KMS-11 (cell line): ENCODE measurements at regions not wholly inside any gene's neighbourhood (a gene's known extent, or its start where the extent isn't known, plus 50 kb on each side); places are given as distances from the start of the nearest gene placed in this dataset.

Experiments used
- H2AFZ ChIP-seq: fragments of 200-600 bp; sonication (generic); 2 replicates; pipeline ENCODE4 v1.6.1; 2016; ENCODE audit warnings: antibody characterized with exemption, mixed run types, low read depth
- H3K27ac ChIP-seq: fragments of 200-600 bp; sonication (generic); 2 replicates; pipeline ENCODE4 v1.6.1; 2016; ENCODE audit warnings: mild to moderate bottlenecking, mixed run types
- H3K27me3 ChIP-seq: fragments of 200-600 bp; sonication (generic); 2 replicates; pipeline ENCODE4 v1.6.1; 2017; ENCODE audit warnings: mild to moderate bottlenecking, low read depth, mixed run types, moderate library complexity; ENCODE audit not compliant: insufficient read depth
- H3K36me3 ChIP-seq: fragments of 200-600 bp; sonication (generic); 2 replicates; pipeline ENCODE4 v1.6.1; 2017; ENCODE audit warnings: mild to moderate bottlenecking, mixed run types; ENCODE audit not compliant: insufficient read depth
- H3K4me1 ChIP-seq: fragments of 200-600 bp; sonication (generic); 2 replicates; pipeline ENCODE4 v1.6.1; 2016; ENCODE audit warnings: mild to moderate bottlenecking, low read depth, mixed run types; ENCODE audit not compliant: poor library complexity, severe bottlenecking
- H3K4me2 ChIP-seq: fragments of 200-600 bp; sonication (generic); 2 replicates; pipeline ENCODE4 v1.7.0; 2016; ENCODE audit warnings: mild to moderate bottlenecking, mixed run types
- H3K4me3 ChIP-seq: fragments of 200-600 bp; sonication (generic); IDR thresholded peaks from 2 replicates; pipeline ENCODE4 v1.6.1; 2017; ENCODE audit warnings: low read depth, low read length, mixed read lengths; ENCODE audit not compliant: insufficient read depth
- H3K79me2 ChIP-seq: fragments of 200-600 bp; sonication (generic); 2 replicates; pipeline ENCODE4 v1.6.1; 2016; ENCODE audit warnings: low read depth, mixed run types; ENCODE audit not compliant: insufficient read depth
- H3K9ac ChIP-seq: fragments of 200-600 bp; sonication (generic); 2 replicates; pipeline ENCODE4 v1.6.1; 2016; ENCODE audit warnings: mild to moderate bottlenecking, mixed run types
- H4K20me1 ChIP-seq: fragments of 200-600 bp; sonication (generic); 2 replicates; pipeline ENCODE4 v1.6.1; 2016; ENCODE audit warnings: mild to moderate bottlenecking, mixed run types; ENCODE audit not compliant: insufficient read depth
- TF ChIP-seq, protein P1 (sequence below): fragments of 200-600 bp; sonication (generic); conservative IDR thresholded peaks from 2 replicates; pipeline ENCODE4 v1.6.1; 2017; ENCODE audit warnings: low read depth, mild to moderate bottlenecking, antibody characterized with exemption, low read length, moderate library complexity, mixed read lengths

DNA sequence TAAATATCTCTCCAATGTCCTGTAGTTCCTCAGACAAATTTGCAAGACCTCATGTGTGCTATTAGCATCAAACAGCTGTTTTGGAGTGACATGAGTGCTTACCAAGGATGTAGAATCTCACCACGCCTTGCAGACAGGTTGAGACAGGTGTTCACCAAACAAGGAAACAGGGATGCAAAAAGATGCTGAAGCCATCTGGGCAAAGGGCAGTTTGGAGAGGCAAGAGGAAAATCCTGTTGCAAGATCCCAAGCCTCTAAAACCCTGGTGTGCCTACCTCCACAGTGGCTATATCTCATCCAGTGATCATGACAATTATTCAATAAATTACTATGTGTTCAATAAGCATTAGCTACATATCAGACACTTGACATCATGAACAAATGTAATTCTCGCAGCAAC lies 373.7 kb downstream of the SOX9 start:
- Histone ChIP-seq H3K9ac (no peak overlapping the region), H3K4me1 (peaks cover 18% of the 10 kb centered on the region), H2AFZ (no peak overlapping the region), H3K27ac (no peak overlapping the region), H3K4me2 (no peak overlapping the region), H4K20me1 (no peaks in the 10 kb centered on the region), H3K36me3 (no peaks in the 10 kb centered on the region), H3K4me3 (no peak overlapping the region), H3K27me3 (no peaks in the 10 kb centered on the region), H3K79me2 (peaks cover 36% of the 10 kb centered on the region; the same call in 1 of the 2 replicates)
- TF ChIP-seq, protein P1, sequence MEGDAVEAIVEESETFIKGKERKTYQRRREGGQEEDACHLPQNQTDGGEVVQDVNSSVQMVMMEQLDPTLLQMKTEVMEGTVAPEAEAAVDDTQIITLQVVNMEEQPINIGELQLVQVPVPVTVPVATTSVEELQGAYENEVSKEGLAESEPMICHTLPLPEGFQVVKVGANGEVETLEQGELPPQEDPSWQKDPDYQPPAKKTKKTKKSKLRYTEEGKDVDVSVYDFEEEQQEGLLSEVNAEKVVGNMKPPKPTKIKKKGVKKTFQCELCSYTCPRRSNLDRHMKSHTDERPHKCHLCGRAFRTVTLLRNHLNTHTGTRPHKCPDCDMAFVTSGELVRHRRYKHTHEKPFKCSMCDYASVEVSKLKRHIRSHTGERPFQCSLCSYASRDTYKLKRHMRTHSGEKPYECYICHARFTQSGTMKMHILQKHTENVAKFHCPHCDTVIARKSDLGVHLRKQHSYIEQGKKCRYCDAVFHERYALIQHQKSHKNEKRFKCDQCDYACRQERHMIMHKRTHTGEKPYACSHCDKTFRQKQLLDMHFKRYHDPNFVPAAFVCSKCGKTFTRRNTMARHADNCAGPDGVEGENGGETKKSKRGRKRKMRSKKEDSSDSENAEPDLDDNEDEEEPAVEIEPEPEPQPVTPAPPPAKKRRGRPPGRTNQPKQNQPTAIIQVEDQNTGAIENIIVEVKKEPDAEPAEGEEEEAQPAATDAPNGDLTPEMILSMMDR, result no peak

DNA sequence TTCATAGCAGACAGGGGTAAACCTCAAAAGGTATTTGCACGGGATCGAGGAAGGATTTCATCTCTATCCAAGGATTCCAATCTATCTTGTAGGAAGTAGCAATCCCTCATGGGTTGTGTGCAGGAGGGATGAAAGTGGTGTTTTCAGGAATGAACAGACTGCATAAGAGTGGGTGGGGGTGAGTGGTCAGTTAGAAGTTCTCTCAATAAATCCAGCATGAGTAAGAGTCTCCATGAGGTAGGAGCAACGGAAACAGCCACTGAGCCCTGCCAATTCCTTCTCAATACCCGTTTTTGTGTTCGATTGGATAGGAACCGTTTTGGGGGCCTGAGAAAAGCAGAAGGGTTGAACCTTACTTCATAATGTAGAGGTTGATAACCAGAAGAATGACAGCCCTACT lies 375.6 kb downstream of the SOX9 start:
- Histone ChIP-seq H3K36me3 (no peaks in the 10 kb centered on the region), H3K27me3 (no peaks in the 10 kb centered on the region), H3K27ac (no peak overlapping the region), H4K20me1 (no peaks in the 10 kb centered on the region), H3K4me1 (peaks cover 24% of the 10 kb centered on the region), H3K9ac (no peak overlapping the region), H2AFZ (no peak overlapping the region), H3K4me2 (no peak overlapping the region), H3K4me3 (no peak overlapping the region), H3K79me2 (peaks cover 45% of the 10 kb centered on the region; the same call in 1 of the 2 replicates)
- TF ChIP-seq, protein P1, result no peak

DNA sequence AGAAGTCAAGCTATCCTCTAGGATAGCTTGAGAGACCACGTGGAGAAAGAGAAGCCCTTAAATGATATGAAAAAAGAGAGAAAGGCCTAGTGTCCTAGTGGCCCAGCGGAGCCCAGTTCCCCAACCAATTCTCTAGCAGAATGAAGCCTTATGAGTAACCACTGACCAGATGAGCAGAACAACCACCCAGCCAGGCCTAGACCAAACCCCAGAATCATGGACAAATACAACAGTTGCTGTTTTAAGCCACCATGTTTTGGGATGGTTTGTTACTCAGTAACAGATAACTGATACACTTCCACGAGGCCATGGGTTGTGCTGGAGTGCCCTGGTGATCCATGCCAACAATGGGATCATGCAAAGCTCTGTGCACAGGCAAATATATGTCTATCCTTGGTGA lies 377.1 kb downstream of the SOX9 start:
- Histone ChIP-seq H3K27me3 (no peaks in the 10 kb centered on the region), H2AFZ (no peak overlapping the region), H3K4me2 (no peak overlapping the region), H3K27ac (no peak overlapping the region), H4K20me1 (no peaks in the 10 kb centered on the region), H3K4me1 (peaks cover 24% of the 10 kb centered on the region), H3K4me3 (no peak overlapping the region), H3K9ac (no peak overlapping the region), H3K36me3 (no peaks in the 10 kb centered on the region), H3K79me2 (peaks cover 42% of the 10 kb centered on the region; the same call in 1 of the 2 replicates)
- TF ChIP-seq, protein P1, result no peak

DNA sequence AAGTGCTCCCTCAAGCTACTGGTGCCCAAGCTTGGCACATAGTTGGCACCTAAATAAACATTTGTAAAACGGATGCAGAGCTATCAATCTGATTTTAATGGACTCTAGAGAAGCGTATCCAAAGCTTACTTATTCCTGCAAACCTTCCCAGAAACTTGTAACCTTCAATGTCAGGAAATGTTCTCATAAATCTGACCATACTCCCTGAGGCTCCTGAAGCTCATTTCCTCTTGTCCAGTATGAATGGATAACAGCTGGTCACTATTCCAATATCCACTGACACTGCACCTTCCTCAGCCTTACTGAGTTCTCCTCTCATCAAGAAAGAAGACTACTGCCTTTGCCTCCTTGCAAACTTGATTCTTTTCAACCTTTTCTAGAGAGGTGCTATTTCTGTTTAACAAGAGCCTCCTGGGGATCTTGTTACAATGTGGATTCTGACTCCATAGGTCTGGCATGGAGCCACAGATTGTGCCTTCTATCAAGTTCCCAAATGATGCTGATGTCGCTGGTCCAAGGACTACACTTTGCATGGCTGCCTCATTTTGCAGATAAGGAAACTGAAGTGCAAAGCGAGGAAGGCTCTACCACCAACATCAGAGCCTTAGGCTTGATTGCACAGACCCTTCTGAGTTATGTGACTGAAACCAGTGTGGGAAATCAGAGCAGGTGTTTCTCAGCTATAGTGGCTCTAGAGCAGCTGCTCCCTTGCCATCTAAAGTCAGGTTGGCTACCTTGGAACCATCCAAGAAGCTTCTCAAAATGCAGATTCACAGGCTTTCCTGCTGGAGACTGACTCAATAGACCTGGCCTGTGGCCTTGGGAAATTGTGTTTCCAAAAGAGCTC lies 377.8 kb downstream of the SOX9 start:
- no peak overlapping the region for H3K9ac ChIP-seq
- H3K4me2 ChIP-seq, result no peak overlapping the region; the same call in 1 of the 2 replicates
- no peaks in the 10 kb centered on the region for H4K20me1 ChIP-seq
- no peaks in the 10 kb centered on the region for H3K36me3 ChIP-seq
- H3K4me1 ChIP-seq, result peaks cover 24% of the 10 kb centered on the region
- H3K79me2 ChIP-seq, result peaks cover 42% of the 10 kb centered on the region; the same call in 1 of the 2 replicates
- no peak overlapping the region for H3K4me3 ChIP-seq
- TF ChIP-seq, protein P1, result no peak
- H3K27me3 ChIP-seq, result no peaks in the 10 kb centered on the region
- no peak overlapping the region for H3K27ac ChIP-seq
- H2AFZ ChIP-seq, result no peak overlapping the region
